ENCODE measurements at regions not wholly inside any gene's neighbourhood (a gene's known extent, or its start where the extent isn't known, plus 50 kb on each side); places are given as distances from the start of the nearest gene placed in this dataset.

DNA sequence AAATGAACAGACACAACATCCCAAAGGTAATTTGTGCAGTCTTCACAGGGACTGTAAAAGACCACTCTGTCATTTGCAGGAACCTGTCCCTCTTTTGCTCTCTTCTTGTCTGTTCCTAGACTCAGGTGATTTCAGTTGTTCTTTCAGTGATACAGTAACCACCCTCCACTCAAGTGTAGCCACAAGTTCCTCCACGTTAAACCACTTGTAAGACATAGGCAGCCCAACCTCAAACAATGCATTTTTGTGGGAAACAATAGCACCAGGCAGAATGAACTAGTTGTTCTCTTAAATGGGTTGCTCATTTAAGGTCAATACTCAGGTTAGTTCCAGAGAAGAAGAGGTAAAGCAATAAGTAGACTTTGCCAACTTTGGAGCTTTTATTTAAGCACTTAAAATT, 359.4 kb downstream of the MZT1 start:
- Mint-ChIP-seq H3K27me3 (ENCODE audit: low read depth) (no peaks in the 10 kb centered on the region), H3K4me1 (ENCODE audit: low read depth) (no peaks in the 10 kb centered on the region), H3K36me3 (ENCODE audit: low read depth) (no peaks in the 10 kb centered on the region), H3K4me3 (no peak overlapping the region), H3K27ac (no peak overlapping the region), H3K9me3 (no peaks in the 10 kb centered on the region)
- DNase-seq: no peak
- intact Hi-C loops (cut with micrococcal nuclease): no loop called here
- CTCF ChIA-PET: interaction anchor here (0.7 kb wide), 1 partner anchor 1100 kb away, joined by 3 read pairs; no protein-coding TSS in a partner anchor

DNA sequence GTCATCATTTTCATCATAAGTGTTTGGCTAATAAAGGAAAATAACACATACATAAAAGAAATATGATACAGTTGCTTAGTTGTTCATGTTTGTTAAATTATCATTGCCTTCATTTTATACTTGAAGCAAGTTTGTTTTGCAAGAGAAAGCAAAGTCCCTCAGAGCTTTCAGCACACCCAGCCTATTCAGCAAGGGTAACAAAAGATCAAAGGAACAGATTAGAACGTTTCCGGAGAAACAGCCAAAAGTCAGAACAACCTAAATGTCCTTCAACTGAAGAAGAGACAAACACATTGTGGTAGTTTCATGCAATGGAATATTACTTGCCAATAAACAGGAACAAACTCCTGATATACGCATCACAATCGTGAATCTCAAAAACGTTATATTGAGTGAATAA, 380.7 kb downstream of the MZT1 start:
- CTCF ChIA-PET: no interaction called here
- intact Hi-C loops (cut with micrococcal nuclease): no loop called here
- H3K4me1 Mint-ChIP-seq (ENCODE audit: low read depth): no peaks in the 10 kb centered on the region

DNA sequence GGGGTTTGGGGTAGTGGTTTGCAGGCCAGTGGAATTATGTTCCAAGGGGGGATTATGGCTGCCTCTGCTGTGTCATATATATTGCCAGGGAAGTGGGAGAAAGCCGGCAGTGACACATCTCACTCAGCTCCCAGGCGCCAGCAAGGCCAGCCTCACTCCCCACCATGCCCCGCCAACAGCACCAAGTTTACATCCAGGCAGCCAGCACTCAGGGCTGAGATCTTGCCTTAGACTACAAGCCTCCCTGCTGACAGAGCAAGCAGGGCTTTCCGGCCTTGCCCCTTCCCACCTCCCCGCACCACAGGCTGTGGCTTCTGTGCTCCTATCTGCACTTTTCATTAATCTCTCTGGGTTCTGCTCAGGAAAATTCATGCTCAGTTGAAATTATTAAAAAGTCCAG, 385.1 kb downstream of the MZT1 start:
- Mint-ChIP-seq H3K27ac (no peak overlapping the region), H3K27me3 (ENCODE audit: low read depth) (no peaks in the 10 kb centered on the region), H3K9me3 (peaks cover 6% of the 10 kb centered on the region), H3K36me3 (ENCODE audit: low read depth) (no peaks in the 10 kb centered on the region), H3K4me1 (ENCODE audit: low read depth) (no peaks in the 10 kb centered on the region), H3K4me3 (no peak overlapping the region)
- CTCF ChIA-PET: no interaction called here
- DNase-seq: no peak
- intact Hi-C loops (cut with micrococcal nuclease): no loop called here

More for the DNA sequence above, 380.7 kb downstream of the MZT1 start:
- no peaks in the 10 kb centered on the region for H3K9me3 Mint-ChIP-seq
- H3K27me3 Mint-ChIP-seq (ENCODE audit: low read depth): no peaks in the 10 kb centered on the region
- no peak overlapping the region for H3K27ac Mint-ChIP-seq
- no peak for DNase-seq
- H3K36me3 Mint-ChIP-seq (ENCODE audit: low read depth): no peaks in the 10 kb centered on the region
- H3K4me3 Mint-ChIP-seq: no peak overlapping the region

DNA sequence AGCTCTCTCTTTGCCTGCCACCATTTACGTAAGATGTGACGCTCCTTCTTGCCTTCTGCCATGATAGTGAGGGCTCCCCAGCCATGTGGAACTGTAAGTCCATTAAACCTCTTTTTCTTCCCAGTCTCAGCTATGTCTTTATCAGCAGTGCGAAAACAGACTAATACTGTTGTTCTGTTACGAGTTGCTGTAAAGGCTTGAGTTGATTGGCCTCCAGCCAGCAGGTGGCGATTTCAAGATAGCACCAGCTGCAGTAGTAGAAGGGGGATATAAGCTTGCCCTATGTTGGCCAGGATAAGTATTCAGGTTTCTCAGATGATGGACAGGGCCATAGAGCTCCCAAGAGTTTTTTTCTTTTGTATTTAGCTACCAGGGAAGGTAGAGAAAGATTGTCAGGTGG, 385.5 kb downstream of the MZT1 start:
- intact Hi-C loops (cut with micrococcal nuclease): no loop called here
- CTCF ChIA-PET: no interaction called here
- H3K4me3 Mint-ChIP-seq: no peak overlapping the region
- DNase-seq: no peak
- H3K27me3 Mint-ChIP-seq (ENCODE audit: low read depth): no peaks in the 10 kb centered on the region
- H3K9me3 Mint-ChIP-seq: peaks cover 6% of the 10 kb centered on the region
- no peaks in the 10 kb centered on the region for H3K36me3 Mint-ChIP-seq (ENCODE audit: low read depth)
- no peak overlapping the region for H3K27ac Mint-ChIP-seq
- H3K4me1 Mint-ChIP-seq (ENCODE audit: low read depth): no peaks in the 10 kb centered on the region

DNA sequence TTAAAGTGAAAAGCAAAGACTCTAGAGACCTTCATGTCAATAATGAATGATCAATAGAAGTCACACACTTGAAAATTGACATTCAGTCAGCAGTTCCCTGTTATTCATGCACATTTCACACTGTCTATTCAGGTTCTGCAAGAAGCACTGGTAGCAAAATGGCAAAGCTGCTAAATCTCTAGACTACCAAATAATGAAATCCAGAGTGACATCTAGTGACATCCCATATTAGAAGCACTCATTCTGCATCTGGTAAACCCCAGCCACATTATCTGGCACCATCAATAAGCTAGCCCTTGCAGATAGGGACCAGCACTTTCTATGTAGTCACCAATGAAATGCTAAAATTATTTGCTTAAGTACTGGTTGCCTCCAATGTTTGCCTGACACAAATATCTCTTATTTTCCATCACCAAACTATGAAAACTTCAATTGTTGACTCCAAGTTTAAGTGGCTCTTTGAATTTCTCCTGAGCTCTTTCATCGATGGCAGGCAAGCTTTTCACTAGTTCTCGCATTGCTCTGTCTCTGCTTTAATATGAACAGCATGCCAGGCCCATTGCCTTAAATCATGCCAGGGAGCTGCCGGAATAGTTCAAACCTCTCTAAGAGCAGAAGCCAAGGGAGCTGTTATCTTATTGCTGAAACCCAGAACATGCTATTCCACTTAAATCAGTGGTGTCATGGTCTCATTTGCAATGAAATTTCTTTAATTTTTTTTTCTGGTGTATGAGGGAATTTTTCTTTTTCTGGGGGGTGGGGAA, 409.9 kb downstream of the MZT1 start:
- no peak overlapping the region for H3K4me3 Mint-ChIP-seq
- CTCF ChIA-PET: no interaction called here
- intact Hi-C loops (cut with micrococcal nuclease): no loop called here
- H3K27me3 Mint-ChIP-seq (ENCODE audit: low read depth): no peaks in the 10 kb centered on the region
- no peaks in the 10 kb centered on the region for H3K9me3 Mint-ChIP-seq
- no peak overlapping the region for H3K27ac Mint-ChIP-seq
- no peaks in the 10 kb centered on the region for H3K36me3 Mint-ChIP-seq (ENCODE audit: low read depth)
- DNase-seq: no peak
- no peaks in the 10 kb centered on the region for H3K4me1 Mint-ChIP-seq (ENCODE audit: low read depth)

DNA sequence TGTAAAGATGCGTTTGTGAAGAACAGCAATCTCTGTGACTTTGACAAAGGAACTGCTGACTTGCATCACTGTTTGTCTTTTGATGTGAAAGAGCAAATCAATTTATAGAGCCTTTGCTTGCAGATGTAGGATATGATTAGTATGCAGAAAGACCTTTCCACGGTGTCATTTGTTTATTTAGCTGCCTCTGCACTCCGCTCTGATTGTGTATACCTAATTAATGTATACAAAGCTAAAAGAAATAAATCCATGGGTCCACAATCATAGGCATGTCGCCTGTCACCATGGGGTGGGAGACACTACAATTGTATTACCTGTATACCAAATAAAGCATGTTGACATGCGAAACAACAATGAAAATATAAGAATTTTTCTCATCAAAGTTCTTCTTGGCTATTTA, 410.7 kb downstream of the MZT1 start:
- no peak overlapping the region for H3K4me3 Mint-ChIP-seq
- CTCF ChIA-PET: no interaction called here
- no peak for DNase-seq
- no peaks in the 10 kb centered on the region for H3K36me3 Mint-ChIP-seq (ENCODE audit: low read depth)
- no peak overlapping the region for H3K27ac Mint-ChIP-seq
- no peaks in the 10 kb centered on the region for H3K9me3 Mint-ChIP-seq
- no peaks in the 10 kb centered on the region for H3K4me1 Mint-ChIP-seq (ENCODE audit: low read depth)
- H3K27me3 Mint-ChIP-seq (ENCODE audit: low read depth): no peaks in the 10 kb centered on the region
- intact Hi-C loops (cut with micrococcal nuclease): no loop called here

DNA sequence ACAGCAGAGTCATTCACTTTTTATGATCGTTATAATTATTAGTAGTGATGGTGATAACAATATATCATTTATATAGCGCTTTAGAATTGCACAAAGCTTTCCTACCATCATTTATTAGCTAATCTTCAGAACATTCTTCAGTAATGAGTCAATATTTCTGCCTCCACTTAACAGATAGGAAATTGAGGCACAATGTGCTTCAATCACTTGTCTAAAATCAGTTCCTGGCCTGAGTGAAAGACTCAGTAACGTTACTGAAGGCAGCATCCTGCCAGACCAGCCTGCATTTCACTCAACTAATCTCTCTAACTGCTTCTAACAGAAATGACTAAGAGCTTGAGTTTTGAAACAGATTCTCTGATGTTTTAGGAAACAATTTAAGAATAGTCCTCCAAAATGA, 412.1 kb downstream of the MZT1 start:
- CTCF ChIA-PET: no interaction called here
- no peak for DNase-seq
- Mint-ChIP-seq H3K4me1 (ENCODE audit: low read depth) (no peaks in the 10 kb centered on the region), H3K9me3 (no peaks in the 10 kb centered on the region), H3K4me3 (no peak overlapping the region), H3K27me3 (ENCODE audit: low read depth) (no peaks in the 10 kb centered on the region), H3K27ac (no peak overlapping the region), H3K36me3 (ENCODE audit: low read depth) (no peaks in the 10 kb centered on the region)
- intact Hi-C loops (cut with micrococcal nuclease): no loop called here

DNA sequence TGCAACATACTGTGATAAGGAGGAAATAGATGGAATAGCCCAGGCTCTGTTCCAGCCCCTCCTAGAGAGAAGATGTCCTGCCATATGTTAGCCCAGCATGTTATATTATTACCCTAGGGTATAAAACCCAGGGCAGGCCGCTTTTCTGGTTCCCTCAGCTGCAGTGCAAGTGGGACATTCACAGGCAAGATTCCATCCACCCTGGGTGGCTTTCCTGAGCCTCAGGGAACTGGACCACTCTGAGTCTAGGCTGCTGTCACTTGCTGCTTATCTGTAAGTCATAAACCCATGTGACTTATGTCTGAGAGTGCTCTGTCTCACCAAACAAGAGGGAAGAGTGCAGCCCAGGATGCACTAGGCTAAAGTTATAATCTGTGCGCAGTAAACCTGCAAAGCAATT, 413.2 kb downstream of the MZT1 start:
- no peaks in the 10 kb centered on the region for H3K27me3 Mint-ChIP-seq (ENCODE audit: low read depth)
- no peak overlapping the region for H3K4me3 Mint-ChIP-seq
- CTCF ChIA-PET: no interaction called here

DNA sequence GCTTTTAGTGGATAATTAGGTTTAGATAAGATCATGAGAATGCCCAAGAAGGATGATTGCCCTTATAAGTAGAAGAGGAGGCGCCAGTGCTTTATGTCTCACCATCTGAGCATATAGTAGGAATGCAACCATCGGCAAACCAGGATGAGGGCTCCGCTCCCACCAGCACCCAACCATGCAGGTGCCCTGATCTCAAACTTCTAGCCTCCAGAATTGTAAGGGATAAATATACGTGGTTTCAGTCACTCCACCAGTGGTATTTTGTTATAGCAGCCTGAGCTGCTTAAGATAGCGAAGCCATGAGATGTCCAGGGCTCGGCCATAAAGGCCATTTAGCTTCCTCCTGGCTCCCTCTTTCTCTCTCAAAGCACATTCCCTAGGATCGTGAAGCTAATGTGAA, 413.9 kb downstream of the MZT1 start:
- Mint-ChIP-seq H3K27ac (no peak overlapping the region), H3K36me3 (ENCODE audit: low read depth) (no peaks in the 10 kb centered on the region), H3K4me3 (no peak overlapping the region), H3K9me3 (no peaks in the 10 kb centered on the region), H3K27me3 (ENCODE audit: low read depth) (no peaks in the 10 kb centered on the region), H3K4me1 (ENCODE audit: low read depth) (no peaks in the 10 kb centered on the region)
- CTCF ChIA-PET: no interaction called here
- intact Hi-C loops (cut with micrococcal nuclease): no loop called here
- no peak for DNase-seq

More for the DNA sequence above, 413.2 kb downstream of the MZT1 start:
- H3K27ac Mint-ChIP-seq: no peak overlapping the region
- intact Hi-C loops (cut with micrococcal nuclease): no loop called here
- no peaks in the 10 kb centered on the region for H3K4me1 Mint-ChIP-seq (ENCODE audit: low read depth)
- H3K36me3 Mint-ChIP-seq (ENCODE audit: low read depth): no peaks in the 10 kb centered on the region
- DNase-seq: no peak
- no peaks in the 10 kb centered on the region for H3K9me3 Mint-ChIP-seq

DNA sequence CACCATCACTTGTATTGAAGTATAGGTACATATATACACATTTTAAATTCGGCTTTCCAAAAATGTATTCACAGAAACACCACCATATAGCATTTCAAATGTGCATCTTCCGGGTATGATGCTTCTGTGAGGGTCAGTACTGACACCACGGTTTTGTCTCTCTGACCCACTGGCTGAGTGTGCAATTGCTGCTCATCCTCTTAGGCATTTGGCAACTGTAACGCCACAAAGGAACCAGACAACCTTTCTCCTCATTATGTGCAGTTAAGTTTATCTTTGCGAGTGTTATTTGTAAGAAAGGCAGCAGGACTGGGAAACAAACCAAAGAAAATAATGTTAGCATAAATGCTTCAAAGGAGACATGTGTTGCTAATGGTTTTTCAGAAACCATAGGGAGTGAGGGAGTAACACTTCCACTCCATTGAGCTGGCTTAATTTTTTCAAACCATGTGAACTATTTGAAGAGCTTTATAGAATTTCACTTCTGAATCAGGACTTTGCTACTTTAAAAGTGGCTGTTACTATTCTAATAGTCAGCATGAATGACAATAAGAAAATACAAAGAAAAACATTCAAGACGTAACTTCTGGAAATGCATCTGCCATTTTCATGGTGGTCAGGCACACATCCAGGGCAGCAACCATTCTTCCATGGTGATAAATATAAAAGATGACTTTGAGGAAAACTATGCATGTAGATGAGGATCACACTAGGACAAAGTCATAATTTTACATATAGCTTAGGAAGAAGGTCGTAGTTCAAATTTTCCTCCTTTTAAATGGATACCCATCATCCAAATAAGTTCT, 423.3 kb downstream of the MZT1 start:
- CTCF ChIA-PET: no interaction called here
- no peaks in the 10 kb centered on the region for H3K27me3 Mint-ChIP-seq (ENCODE audit: low read depth)
- no peaks in the 10 kb centered on the region for H3K36me3 Mint-ChIP-seq (ENCODE audit: low read depth)
- H3K9me3 Mint-ChIP-seq: no peaks in the 10 kb centered on the region
- intact Hi-C loops (cut with micrococcal nuclease): no loop called here
- H3K4me1 Mint-ChIP-seq (ENCODE audit: low read depth): no peaks in the 10 kb centered on the region
- H3K27ac Mint-ChIP-seq: no peak overlapping the region
- H3K4me3 Mint-ChIP-seq: no peak overlapping the region
- DNase-seq: no peak

DNA sequence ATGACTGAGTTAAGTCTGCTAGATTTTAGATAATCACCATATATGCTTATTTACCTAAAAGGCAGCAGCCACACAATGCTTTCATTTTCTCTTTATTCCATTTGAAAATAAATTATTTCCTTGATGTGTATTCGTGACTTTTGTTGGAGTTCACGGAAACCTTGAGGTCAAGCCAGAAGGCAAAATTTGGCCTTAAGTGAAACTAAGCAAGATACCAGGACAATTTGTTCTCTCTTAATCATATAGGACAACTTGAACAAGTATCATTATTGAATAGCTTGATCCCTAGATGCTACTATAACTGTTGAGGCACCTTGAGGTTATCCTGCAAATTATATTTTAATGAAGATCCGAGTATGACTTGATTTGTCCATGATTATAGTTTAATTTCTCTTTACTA, 429.2 kb upstream of the DACH1 start:
- no peak overlapping the region for H3K27ac Mint-ChIP-seq
- no peak for DNase-seq
- H3K4me3 Mint-ChIP-seq: no peak overlapping the region
- peaks cover 6% of the 10 kb centered on the region for H3K9me3 Mint-ChIP-seq
- CTCF ChIA-PET: no interaction called here
- intact Hi-C loops (cut with micrococcal nuclease): no loop called here
- H3K27me3 Mint-ChIP-seq (ENCODE audit: low read depth): no peaks in the 10 kb centered on the region
- H3K36me3 Mint-ChIP-seq (ENCODE audit: low read depth): no peaks in the 10 kb centered on the region
- no peaks in the 10 kb centered on the region for H3K4me1 Mint-ChIP-seq (ENCODE audit: low read depth)

DNA sequence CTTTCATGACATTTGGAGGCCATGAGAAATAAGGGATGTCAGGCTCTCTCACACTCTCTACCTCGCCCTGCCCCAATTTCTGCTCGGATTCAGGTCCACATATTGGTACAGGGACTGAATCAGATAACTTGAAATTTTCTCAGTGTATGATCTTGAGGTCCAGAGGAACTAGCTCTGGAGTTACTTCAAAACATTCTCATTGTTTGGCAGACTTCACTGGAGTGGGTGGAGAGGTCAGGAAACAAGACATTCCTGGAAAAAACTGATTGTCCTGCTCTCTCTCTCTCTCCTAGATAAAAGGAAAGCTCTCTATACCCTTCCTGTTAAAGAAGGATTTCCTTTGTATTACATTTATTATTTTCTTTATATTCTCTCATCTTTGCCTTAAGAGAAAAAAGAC, 428.1 kb upstream of the DACH1 start:
- Mint-ChIP-seq H3K27me3 (ENCODE audit: low read depth) (no peaks in the 10 kb centered on the region), H3K9me3 (peaks cover 7% of the 10 kb centered on the region), H3K36me3 (ENCODE audit: low read depth) (no peaks in the 10 kb centered on the region), H3K4me3 (no peak overlapping the region), H3K27ac (no peak overlapping the region), H3K4me1 (ENCODE audit: low read depth) (no peaks in the 10 kb centered on the region)
- CTCF ChIA-PET: no interaction called here
- no peak for DNase-seq
- intact Hi-C loops (cut with micrococcal nuclease): no loop called here

DNA sequence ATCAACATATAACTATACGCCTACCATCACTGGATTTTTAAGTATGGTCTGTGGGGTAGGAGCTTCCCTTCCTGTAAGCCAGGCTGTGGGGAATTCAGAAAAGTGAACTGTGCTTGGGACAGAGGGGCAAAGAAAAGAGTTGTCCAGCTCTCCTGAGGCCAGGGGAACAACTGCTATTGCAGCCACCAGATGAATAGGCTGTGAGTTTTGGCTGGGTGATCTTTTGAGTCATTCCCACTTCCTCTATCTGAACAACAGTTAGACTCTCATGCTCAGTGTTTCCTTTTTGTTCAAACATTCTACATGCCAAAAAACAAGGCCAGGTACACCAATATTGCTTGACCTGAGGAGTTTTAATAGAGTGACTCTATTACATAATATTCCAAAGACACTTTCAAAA, 426.2 kb upstream of the DACH1 start:
- Mint-ChIP-seq H3K36me3 (ENCODE audit: low read depth) (no peaks in the 10 kb centered on the region), H3K9me3 (peaks cover 7% of the 10 kb centered on the region), H3K27me3 (ENCODE audit: low read depth) (no peaks in the 10 kb centered on the region), H3K4me1 (ENCODE audit: low read depth) (no peaks in the 10 kb centered on the region), H3K27ac (no peak overlapping the region), H3K4me3 (no peak overlapping the region)
- DNase-seq: no peak
- CTCF ChIA-PET: no interaction called here
- intact Hi-C loops (cut with micrococcal nuclease): no loop called here
